ENCODE measurements at regions not wholly inside any gene's neighbourhood (a gene's known extent, or its start where the extent isn't known, plus 50 kb on each side); places are given as distances from the start of the nearest gene placed in this dataset.
A peak's percentile ranks its signal among the peaks of the same experiment; 100 is the strongest.

- Histone ChIP-seq H3K27ac (ENCODE audit: low read depth, low read length) (no peak overlapping the region), H3K27me3 (ENCODE audit: control insufficient read depth in 1 of 2, insufficient read depth in 2 of 2, low read length in 2 of 2) (no peaks in the 10 kb centered on the region), H3K9me3 (ENCODE audit: low read length) (no peaks in the 10 kb centered on the region), H3K4me3 (ENCODE audit: low read depth in 1 of 2, low read length in 2 of 2) (no peak overlapping the region), H3K4me1 (ENCODE audit: insufficient read depth, low read length) (peaks cover 5% of the 10 kb centered on the region), H3K36me3 (ENCODE audit: insufficient read depth, low read length) (no peaks in the 10 kb centered on the region), H3K9ac (ENCODE audit: low read length) (no peak overlapping the region)
These were observed 113.9 kb downstream of the PHLDA1 start for GRCh38 chr12:75917715-75918114.

- Histone ChIP-seq H3K4me1 (ENCODE audit: insufficient read depth, low read length) (peaks cover 5% of the 10 kb centered on the region), H3K27ac (ENCODE audit: low read depth, low read length) (no peak overlapping the region), H3K9ac (ENCODE audit: low read length) (no peak overlapping the region), H3K4me3 (ENCODE audit: low read depth in 1 of 2, low read length in 2 of 2) (no peak overlapping the region), H3K27me3 (ENCODE audit: control insufficient read depth in 1 of 2, insufficient read depth in 2 of 2, low read length in 2 of 2) (no peaks in the 10 kb centered on the region), H3K36me3 (ENCODE audit: insufficient read depth, low read length) (no peaks in the 10 kb centered on the region), H3K9me3 (ENCODE audit: low read length) (no peaks in the 10 kb centered on the region)
These were observed 114.5 kb downstream of the PHLDA1 start for GRCh38 chr12:75917083-75917482.

GRCh38 chr12:75913502-75914351 is 117.8 kb downstream of the PHLDA1 start:
- H3K27me3 ChIP-seq (ENCODE audit: control insufficient read depth in 1 of 2, insufficient read depth in 2 of 2, low read length in 2 of 2), result no peaks in the 10 kb centered on the region

GRCh38 chr12:75909714-75910656 is 121.6 kb downstream of the PHLDA1 start:
- Histone ChIP-seq H3K27me3 (ENCODE audit: control insufficient read depth in 1 of 2, insufficient read depth in 2 of 2, low read length in 2 of 2) (no peaks in the 10 kb centered on the region), H3K27ac (ENCODE audit: low read depth, low read length) (no peak overlapping the region), H3K4me3 (ENCODE audit: low read depth in 1 of 2, low read length in 2 of 2) (no peak overlapping the region), H3K36me3 (ENCODE audit: insufficient read depth, low read length) (no peaks in the 10 kb centered on the region), H3K4me1 (ENCODE audit: insufficient read depth, low read length) (peaks cover 21% of the 10 kb centered on the region), H3K9me3 (ENCODE audit: low read length) (no peaks in the 10 kb centered on the region), H3K9ac (ENCODE audit: low read length) (no peak overlapping the region)

More at GRCh38 chr12:75913502-75914351, 117.8 kb downstream of the PHLDA1 start:
- Histone ChIP-seq H3K9ac (ENCODE audit: low read length) (no peak overlapping the region), H3K9me3 (ENCODE audit: low read length) (no peaks in the 10 kb centered on the region), H3K4me3 (ENCODE audit: low read depth in 1 of 2, low read length in 2 of 2) (no peak overlapping the region), H3K36me3 (ENCODE audit: insufficient read depth, low read length) (no peaks in the 10 kb centered on the region), H3K27ac (ENCODE audit: low read depth, low read length) (no peak overlapping the region), H3K4me1 (ENCODE audit: insufficient read depth, low read length) (peaks cover 18% of the 10 kb centered on the region)

GRCh38 chr12:75908961-75909605 is 122.5 kb downstream of the PHLDA1 start:
- Histone ChIP-seq H3K27ac (ENCODE audit: low read depth, low read length) (peak overlapping the region; percentile 43), H3K4me3 (ENCODE audit: low read depth in 1 of 2, low read length in 2 of 2) (no peak overlapping the region), H3K9me3 (ENCODE audit: low read length) (no peaks in the 10 kb centered on the region), H3K27me3 (ENCODE audit: control insufficient read depth in 1 of 2, insufficient read depth in 2 of 2, low read length in 2 of 2) (no peaks in the 10 kb centered on the region), H3K9ac (ENCODE audit: low read length) (no peak overlapping the region), H3K36me3 (ENCODE audit: insufficient read depth, low read length) (no peaks in the 10 kb centered on the region), H3K4me1 (ENCODE audit: insufficient read depth, low read length) (peaks cover 21% of the 10 kb centered on the region)

GRCh38 chr12:75905922-75906321 is 125.7 kb downstream of the PHLDA1 start:
- H3K9ac ChIP-seq (ENCODE audit: low read length), result no peak overlapping the region
- H3K36me3 ChIP-seq (ENCODE audit: insufficient read depth, low read length), result no peaks in the 10 kb centered on the region
- H3K27ac ChIP-seq (ENCODE audit: low read depth, low read length), result no peak overlapping the region
- H3K4me1 ChIP-seq (ENCODE audit: insufficient read depth, low read length), result peaks cover 17% of the 10 kb centered on the region
- H3K27me3 ChIP-seq (ENCODE audit: control insufficient read depth in 1 of 2, insufficient read depth in 2 of 2, low read length in 2 of 2), result no peaks in the 10 kb centered on the region
- H3K4me3 ChIP-seq (ENCODE audit: low read depth in 1 of 2, low read length in 2 of 2), result no peak overlapping the region
- no peaks in the 10 kb centered on the region for H3K9me3 ChIP-seq (ENCODE audit: low read length)

- H3K9me3 ChIP-seq (ENCODE audit: low read length), result no peaks in the 10 kb centered on the region
- H3K27me3 ChIP-seq (ENCODE audit: control insufficient read depth in 1 of 2, insufficient read depth in 2 of 2, low read length in 2 of 2), result no peaks in the 10 kb centered on the region
- H3K4me3 ChIP-seq (ENCODE audit: low read depth in 1 of 2, low read length in 2 of 2), result no peak overlapping the region
- no peak overlapping the region for H3K9ac ChIP-seq (ENCODE audit: low read length)
- no peaks in the 10 kb centered on the region for H3K4me1 ChIP-seq (ENCODE audit: insufficient read depth, low read length)
- H3K27ac ChIP-seq (ENCODE audit: low read depth, low read length), result no peak overlapping the region
- no peaks in the 10 kb centered on the region for H3K36me3 ChIP-seq (ENCODE audit: insufficient read depth, low read length)
These were observed 130.8 kb downstream of the PHLDA1 start for GRCh38 chr12:75900781-75901254.

GRCh38 chr12:75900226-75900625 is 131.3 kb downstream of the PHLDA1 start:
- no peak overlapping the region for H3K9ac ChIP-seq (ENCODE audit: low read length)
- H3K4me1 ChIP-seq (ENCODE audit: insufficient read depth, low read length), result no peaks in the 10 kb centered on the region
- no peaks in the 10 kb centered on the region for H3K36me3 ChIP-seq (ENCODE audit: insufficient read depth, low read length)
- no peaks in the 10 kb centered on the region for H3K27me3 ChIP-seq (ENCODE audit: control insufficient read depth in 1 of 2, insufficient read depth in 2 of 2, low read length in 2 of 2)
- H3K9me3 ChIP-seq (ENCODE audit: low read length), result no peaks in the 10 kb centered on the region
- no peak overlapping the region for H3K4me3 ChIP-seq (ENCODE audit: low read depth in 1 of 2, low read length in 2 of 2)
- H3K27ac ChIP-seq (ENCODE audit: low read depth, low read length), result no peak overlapping the region

GRCh38 chr12:75894965-75895754 is 136.4 kb downstream of the PHLDA1 start:
- no peaks in the 10 kb centered on the region for H3K4me1 ChIP-seq (ENCODE audit: insufficient read depth, low read length)
- no peaks in the 10 kb centered on the region for H3K36me3 ChIP-seq (ENCODE audit: insufficient read depth, low read length)
- no peak overlapping the region for H3K4me3 ChIP-seq (ENCODE audit: low read depth in 1 of 2, low read length in 2 of 2)
- no peak overlapping the region for H3K27ac ChIP-seq (ENCODE audit: low read depth, low read length)
- no peaks in the 10 kb centered on the region for H3K27me3 ChIP-seq (ENCODE audit: control insufficient read depth in 1 of 2, insufficient read depth in 2 of 2, low read length in 2 of 2)
- no peak overlapping the region for H3K9ac ChIP-seq (ENCODE audit: low read length)
- no peaks in the 10 kb centered on the region for H3K9me3 ChIP-seq (ENCODE audit: low read length)

- H3K27ac ChIP-seq (ENCODE audit: low read depth, low read length), result no peak overlapping the region
These were observed 137.8 kb downstream of the PHLDA1 start for GRCh38 chr12:75893765-75894164.

More at GRCh38 chr12:75893765-75894164, 137.8 kb downstream of the PHLDA1 start:
- H3K27me3 ChIP-seq (ENCODE audit: control insufficient read depth in 1 of 2, insufficient read depth in 2 of 2, low read length in 2 of 2), result no peaks in the 10 kb centered on the region
- H3K4me3 ChIP-seq (ENCODE audit: low read depth in 1 of 2, low read length in 2 of 2), result no peak overlapping the region
- no peak overlapping the region for H3K9ac ChIP-seq (ENCODE audit: low read length)
- no peaks in the 10 kb centered on the region for H3K9me3 ChIP-seq (ENCODE audit: low read length)
- no peaks in the 10 kb centered on the region for H3K36me3 ChIP-seq (ENCODE audit: insufficient read depth, low read length)
- H3K4me1 ChIP-seq (ENCODE audit: insufficient read depth, low read length), result no peaks in the 10 kb centered on the region
